GM12892 (cell line): ENCODE measurements at regions not wholly inside any gene's neighbourhood (a gene's known extent, or its start where the extent isn't known, plus 50 kb on each side); places are given as distances from the start of the nearest gene placed in this dataset.

Source experiments
- DNase-seq: peaks from one replicate; pipeline ENCODE4 v3.0.0; 2011; ENCODE audit not compliant: insufficient read length
- FAIRE-seq: peaks from 2 replicates; lab custom pipeline; 2011; peaks lifted over from hg19 to GRCh38; lab: Jason Lieb, UNC
- POLR2A ChIP-seq: IDR thresholded peaks from 2 replicates; pipeline ENCODE4 v1.6.1; 2011; ENCODE audit warnings: low read depth, low read length, control low read depth
- POLR2AphosphoS5 ChIP-seq: IDR thresholded peaks from 2 replicates; pipeline ENCODE4 v1.6.1; 2011; ENCODE audit warnings: low read depth, low read length, control low read depth
- TAF1 ChIP-seq: IDR thresholded peaks from 2 replicates; pipeline ENCODE4 v1.6.1; 2011; ENCODE audit warnings: low read depth, mild to moderate bottlenecking, control low read depth, low read length, borderline replicate concordance

DNA sequence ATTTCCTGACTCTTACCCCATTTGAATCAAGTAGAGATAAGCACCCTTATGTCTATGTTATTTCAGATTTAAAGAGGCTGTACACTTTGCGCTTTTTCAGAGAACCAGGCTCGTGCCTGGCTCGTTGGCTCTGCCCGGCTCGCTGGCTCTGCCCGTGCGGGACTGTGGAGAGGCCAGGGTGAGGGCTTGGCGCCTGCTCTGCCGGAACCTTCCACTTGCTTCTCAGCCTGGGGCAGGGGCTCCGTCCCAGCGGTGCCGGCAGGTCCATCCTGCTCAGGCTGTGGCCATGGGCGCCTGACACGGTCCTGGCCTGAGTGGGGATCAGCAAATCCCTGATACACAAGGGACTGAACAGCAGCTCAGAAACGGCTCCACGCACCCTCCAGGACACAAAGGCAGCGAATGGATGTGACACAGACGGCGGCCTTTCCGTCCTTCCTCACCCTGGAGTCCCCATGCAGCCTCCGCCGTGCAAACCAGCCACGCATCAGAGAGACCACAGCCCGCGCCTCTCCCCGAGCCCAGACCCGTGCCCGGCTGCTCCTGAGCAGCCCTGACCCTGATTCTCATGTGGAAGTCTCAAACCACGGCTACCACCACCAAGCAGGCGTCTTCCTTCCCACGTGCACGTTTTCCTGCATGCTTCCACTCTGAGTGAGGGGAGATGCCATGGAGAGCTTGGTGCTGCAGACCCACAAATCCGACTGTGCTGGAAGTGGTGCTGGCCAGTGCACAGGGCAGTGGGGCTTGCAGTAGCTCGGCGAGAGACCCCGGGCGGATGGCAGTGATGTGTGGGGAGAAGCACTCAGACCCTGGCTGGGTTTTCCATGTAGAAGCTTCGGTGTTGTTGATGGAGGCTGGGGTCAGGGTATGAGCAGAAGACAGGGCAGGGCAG is 233.9 kb downstream of the ERMARD start:
- no peak for DNase-seq
- FAIRE-seq, result no peak

DNA sequence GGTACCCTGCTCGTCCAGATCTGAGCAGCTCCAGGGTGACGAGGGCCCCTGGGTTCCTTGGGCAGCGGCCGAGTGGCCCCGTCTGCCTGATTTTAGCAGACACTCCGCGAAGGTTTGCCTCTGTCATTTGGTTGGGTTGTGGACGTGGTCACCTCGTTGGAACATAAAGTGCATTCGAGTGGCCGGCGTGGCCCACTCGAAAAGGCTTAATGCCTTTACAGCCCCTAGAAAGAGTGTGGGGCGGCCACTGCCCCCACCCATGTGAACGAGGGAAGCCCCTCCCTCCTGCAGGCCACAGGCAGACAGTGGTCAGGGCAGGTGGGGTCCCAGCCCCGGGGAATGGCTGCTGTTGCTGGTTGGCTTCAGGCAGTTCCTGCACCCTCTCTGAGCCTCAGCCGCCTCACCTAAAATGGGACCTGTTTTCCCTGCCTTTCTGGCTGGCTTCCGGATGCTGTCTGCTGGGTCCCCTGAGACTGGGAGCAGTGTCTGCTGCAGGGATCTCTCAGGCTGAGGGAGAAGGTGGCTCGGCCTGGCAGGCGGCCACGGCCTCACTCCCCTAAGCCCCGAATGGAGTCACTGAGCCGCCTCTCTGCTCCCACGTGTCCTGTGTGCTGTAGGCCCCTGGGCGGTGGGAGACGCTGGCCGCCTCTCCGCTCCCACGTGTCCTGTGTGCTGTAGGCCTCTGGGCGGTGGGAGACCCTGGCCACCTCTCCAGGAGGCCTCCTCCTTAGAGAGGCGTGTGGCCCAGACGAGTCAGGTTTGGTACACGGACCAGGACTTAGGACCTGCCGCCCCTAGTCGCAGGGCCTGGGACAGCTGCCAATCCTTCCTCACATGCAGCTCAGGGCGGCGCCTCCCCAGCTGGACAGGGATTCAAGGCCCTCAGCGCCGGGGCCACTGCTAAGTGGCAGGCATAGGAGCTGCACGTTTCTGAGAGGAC is 233.0 kb downstream of the ERMARD start:
- TF ChIP-seq POLR2AphosphoS5 (no peak), POLR2A (no peak), TAF1 (no peak)
- DNase-seq (no peak), FAIRE-seq (no peak)

More for the DNA sequence above, 233.9 kb downstream of the ERMARD start:
- TF ChIP-seq POLR2A (no peak), TAF1 (no peak), POLR2AphosphoS5 (no peak)

DNA sequence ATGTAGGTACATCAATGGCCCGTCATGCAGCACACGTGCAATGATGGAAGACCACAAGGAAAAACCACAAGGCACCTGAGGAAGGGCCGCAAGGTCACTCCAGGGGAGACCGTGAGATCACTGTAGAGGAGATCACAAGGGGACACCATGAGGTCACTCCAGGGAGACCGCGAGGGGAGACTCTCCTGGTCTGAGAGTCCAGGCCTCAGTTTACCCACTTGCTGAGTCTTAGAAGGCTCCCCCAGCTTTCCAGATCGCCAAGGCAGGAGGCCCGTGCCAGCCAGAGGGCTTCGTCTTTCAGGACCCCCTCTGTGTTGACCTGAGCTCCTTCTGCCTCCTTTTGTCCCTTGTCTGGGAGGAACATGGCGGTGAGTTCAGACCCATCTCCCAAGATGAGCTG is 232.2 kb downstream of the ERMARD start:
- DNase-seq (no peak), FAIRE-seq (no peak)
- TF ChIP-seq TAF1, result no peak
- no peak for TF ChIP-seq POLR2AphosphoS5
- no peak for TF ChIP-seq POLR2A

DNA sequence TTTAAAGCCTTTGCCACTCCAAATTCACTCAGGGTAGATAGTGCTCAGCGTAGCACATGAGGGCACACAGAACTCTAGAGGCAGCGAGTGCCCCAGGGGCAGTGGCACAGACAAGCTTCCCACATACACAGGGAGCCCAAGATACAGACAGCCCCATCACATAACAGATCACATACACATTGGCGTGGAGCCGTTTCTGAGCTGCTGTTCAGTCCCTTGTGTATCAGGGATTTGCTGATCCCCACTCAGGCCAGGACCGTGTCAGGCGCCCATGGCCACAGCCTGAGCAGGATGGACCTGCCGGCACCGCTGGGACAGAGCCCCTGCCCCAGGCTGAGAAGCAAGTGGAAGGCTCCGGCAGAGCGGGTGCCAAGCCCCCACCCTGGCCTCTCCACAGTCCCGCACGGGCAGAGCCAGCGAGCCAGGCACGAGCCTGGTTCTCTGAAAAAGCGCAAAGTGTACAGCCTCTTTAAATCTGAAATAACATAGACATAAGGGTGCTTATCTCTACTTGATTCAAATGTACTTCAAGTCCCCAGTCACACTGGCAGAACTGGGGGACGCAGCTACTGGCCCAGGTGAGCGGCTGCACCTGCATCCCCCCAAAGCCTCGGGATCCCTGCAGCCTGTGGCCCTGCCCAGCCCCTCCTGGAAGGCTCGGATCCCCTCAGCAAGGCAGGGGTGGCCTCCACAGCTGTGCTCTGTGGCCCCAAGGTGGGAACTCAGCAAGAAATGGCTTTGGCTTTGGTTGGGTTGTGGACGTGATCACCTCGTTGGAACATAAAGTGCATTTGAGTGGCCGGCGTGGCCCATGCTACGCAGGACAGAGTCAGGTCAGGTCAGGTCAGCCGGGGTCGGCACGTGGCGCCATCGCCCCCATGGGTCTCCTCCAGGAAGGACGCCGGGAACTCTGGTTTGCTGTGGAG is 231.3 kb downstream of the ERMARD start:
- TF ChIP-seq POLR2A (no peak), POLR2AphosphoS5 (no peak), TAF1 (no peak)
- FAIRE-seq (no peak), DNase-seq (no peak)

DNA sequence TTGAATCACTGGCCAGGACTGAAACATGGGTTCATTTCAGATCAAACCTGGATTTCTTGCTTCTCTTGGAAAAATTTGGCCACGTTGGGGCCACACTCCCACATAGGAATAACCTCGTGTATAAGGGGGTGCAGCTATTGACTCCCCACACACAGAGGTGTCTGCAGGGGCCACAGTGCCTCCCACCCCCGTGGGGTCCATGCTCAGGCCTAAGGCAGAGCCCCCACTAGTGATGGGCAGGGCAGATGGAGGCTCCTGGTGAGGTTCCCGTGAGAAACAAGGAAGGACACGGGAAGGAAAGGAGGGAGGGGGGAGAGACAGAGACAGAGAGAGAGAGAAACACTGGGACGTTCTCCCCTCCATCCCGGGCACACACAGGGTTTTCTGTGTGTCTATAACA is 230.5 kb downstream of the ERMARD start:
- no peak for FAIRE-seq
- no peak for DNase-seq
- no peak for TF ChIP-seq TAF1
- no peak for TF ChIP-seq POLR2A
- no peak for TF ChIP-seq POLR2AphosphoS5

DNA sequence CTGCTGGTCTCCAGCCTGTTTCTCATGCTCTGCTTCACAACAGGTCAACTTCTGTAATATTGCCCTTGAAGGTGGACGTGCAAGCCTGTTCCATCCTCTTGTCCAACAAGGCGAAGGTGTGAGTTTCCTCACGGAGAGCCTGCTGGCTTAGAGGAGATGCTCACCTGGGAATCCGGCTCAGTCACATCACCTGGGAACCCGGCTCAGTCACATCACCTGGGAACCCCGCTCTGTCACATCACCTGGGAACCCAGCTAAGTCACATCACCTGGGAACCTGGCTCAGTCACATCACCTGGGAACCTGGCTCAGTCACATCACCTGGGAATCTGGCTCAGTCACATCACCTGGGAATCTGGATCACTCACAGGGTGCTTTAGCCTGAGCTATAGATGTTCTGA is 230.1 kb downstream of the ERMARD start:
- FAIRE-seq, result no peak
- TF ChIP-seq POLR2A (no peak), POLR2AphosphoS5 (no peak), TAF1 (no peak)
- no peak for DNase-seq

DNA sequence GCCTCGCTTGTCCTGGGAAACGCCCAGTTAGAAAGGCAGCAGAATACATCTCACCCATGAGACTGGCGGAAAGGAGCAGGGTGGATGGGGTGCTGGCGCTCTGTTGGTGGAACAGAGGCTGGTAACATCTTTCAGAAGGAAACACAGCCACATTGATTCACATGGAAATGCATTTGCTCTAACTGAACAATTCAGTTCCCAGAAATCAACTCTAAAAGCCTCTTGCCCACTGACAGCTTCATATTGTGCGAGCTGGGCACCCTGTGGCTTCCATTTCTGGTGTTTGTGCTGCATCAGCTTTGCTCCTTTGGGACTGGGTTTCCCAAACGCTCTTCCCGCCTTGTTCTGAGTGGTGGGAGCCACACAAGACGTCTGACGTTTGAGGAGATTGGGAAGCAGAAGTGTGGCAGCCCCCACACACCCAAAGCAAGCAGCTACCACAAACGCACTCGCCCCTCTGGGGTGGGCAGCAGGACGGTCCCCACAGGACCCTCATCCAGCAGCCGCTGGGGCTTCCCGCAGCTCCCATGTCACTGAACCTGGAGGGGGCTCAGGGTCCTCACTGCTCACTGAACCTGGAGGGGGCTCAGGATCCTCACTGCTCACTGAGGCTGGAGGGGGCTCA is 229.5 kb downstream of the ERMARD start:
- FAIRE-seq (no peak), DNase-seq (no peak)
- TF ChIP-seq POLR2AphosphoS5 (no peak), TAF1 (no peak), POLR2A (no peak)

DNA sequence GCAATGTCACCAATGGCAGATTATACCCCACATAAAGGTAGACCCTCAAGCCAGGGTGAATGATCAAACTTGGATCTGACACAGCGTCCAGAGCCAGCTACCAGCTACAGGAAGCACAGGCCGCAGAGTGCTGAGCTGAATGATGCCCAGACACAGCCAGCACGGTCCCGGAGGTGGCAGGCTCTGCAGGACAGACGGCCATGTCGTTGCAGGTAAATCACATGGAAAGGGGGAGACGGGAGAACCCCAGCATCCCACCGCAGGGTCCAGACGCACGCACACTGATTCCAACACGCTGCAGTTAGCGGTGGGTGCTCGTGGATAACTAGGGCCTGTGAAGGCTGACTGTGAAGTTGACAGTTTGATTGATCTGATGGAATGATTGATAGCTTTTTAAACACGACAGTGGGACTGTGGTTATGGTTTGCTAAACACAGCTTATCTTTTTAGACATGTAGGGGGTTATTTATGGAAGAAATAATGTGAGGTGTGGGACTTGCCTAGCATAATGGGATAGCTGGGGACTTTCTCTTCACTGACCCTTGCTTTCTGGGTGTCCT is 228.5 kb downstream of the ERMARD start:
- FAIRE-seq (no peak), DNase-seq (no peak)
- TF ChIP-seq POLR2A (no peak), POLR2AphosphoS5 (no peak), TAF1 (no peak)

DNA sequence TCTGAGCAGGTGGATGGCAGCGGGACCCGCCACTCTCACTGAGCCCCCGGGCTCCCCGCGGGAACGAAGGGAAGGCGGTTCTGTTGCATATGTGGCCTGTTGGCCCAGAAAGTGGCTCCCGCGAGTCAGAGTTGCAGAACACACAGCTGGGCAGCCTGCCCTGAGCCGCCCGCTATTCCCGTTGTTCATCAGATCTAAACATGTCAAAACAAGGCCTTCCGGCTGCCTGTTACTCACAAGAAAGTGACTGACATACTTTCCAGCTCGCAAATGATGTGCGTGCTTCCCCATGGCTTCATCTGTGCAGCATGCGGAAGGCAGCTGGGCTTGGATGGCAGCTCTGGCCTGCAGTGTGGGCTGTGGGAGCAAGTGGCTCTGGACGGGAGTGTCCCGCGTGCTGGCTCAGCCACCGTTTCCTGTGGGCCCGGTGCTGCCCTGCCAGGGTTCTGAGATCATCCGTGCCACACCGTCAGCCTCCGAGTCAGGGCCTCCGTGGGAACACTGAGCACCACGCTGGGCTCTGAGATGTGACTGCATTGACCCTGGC is 227.3 kb downstream of the ERMARD start:
- FAIRE-seq (no peak), DNase-seq (no peak)
- TF ChIP-seq TAF1 (no peak), POLR2A (no peak), POLR2AphosphoS5 (no peak)

DNA sequence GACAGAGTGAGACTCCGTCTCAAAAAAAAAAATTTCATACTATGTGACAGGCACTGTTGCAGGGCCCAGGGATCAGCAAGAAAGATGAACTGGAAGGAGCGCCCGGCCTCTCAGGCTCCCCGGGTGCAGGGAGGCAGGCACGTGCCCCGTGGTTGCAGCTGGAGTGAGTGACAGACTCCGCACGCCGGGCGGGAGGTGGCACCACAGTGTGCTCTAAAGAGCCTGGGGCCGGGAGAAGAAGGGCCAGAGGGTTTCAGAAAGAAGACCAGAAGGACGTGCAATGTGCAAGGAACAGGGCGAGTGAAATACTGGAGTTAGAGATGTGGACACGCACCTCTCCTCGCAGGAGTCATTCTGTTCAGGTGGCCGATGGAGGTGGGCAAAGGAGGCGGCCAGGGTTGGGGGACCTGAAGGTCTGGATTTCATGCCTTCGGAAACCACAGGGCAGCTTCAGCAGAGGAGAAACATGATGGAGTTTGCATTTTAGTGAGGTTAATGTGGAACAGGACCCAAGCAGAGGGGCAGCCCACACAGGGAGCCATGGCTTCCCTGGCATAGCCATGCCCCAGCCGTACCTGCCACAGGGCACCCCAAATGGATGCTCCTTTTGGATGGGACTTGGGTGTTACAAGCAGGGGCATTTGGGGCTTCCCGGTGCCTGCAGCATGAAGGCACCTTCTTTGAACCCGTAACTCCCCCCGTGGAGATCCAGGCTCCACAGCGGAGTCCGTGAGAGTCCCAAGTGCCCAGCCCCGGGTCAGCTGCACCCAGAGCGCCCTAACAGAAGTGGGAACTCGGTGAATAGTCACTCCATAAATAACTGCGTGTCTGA is 226.2 kb downstream of the ERMARD start:
- FAIRE-seq, result no peak
- DNase-seq, result no peak
- TF ChIP-seq POLR2A, result no peak
- no peak for TF ChIP-seq TAF1
- TF ChIP-seq POLR2AphosphoS5, result no peak
